Right lung (tissue), 2 donors: ENCODE measurements at regions not wholly inside any gene's neighbourhood (a gene's known extent, or its start where the extent isn't known, plus 50 kb on each side); places are given as distances from the start of the nearest gene placed in this dataset.
A peak's percentile ranks its signal among the peaks of the same experiment; 100 is the strongest.
"Not testable (repeated sequence)": the region's sequence is repeated elsewhere in the genome, so short reads cannot be mapped to it uniquely, and the experiment has no call there.

Experiments used
- DNase-seq, 2 donors: peaks; one replicate each; pipeline ENCODE4 v3.0.0-alpha.2; 2013

GRCh38 chr1:199522936-199523335 lies 504.6 kb upstream of the NR5A2 start:
- no peak for DNase-seq

- DNase-seq, result no peak
These were observed 498.2 kb upstream of the NR5A2 start for GRCh38 chr1:199529324-199529723.

GRCh38 chr1:199533361-199533760 lies 494.1 kb upstream of the NR5A2 start:
- not testable (repeated sequence) for DNase-seq

GRCh38 chr1:199545780-199546179 lies 481.7 kb upstream of the NR5A2 start:
- no peak for DNase-seq

GRCh38 chr1:199546323-199546722 lies 481.2 kb upstream of the NR5A2 start:
- no peak for DNase-seq

- no peak for DNase-seq
These were observed 478.1 kb upstream of the NR5A2 start for GRCh38 chr1:199549421-199549820.

GRCh38 chr1:199550199-199551065 lies 477.1 kb upstream of the NR5A2 start:
- peak in 1 of 2 donors; percentile 20 for DNase-seq

- peak; percentile 45 to 58 for DNase-seq
These were observed 475.4 kb upstream of the NR5A2 start for GRCh38 chr1:199551967-199552565.

- no peak for DNase-seq
These were observed 474.4 kb upstream of the NR5A2 start for GRCh38 chr1:199553104-199553503.

- DNase-seq, result no peak
These were observed 466.2 kb upstream of the NR5A2 start for GRCh38 chr1:199561334-199561733.

GRCh38 chr1:199573047-199573446 lies 454.5 kb upstream of the NR5A2 start:
- no peak for DNase-seq

GRCh38 chr1:199574950-199575349 lies 452.6 kb upstream of the NR5A2 start:
- no peak for DNase-seq

GRCh38 chr1:199580300-199580699 lies 447.2 kb upstream of the NR5A2 start:
- DNase-seq, result no peak

GRCh38 chr1:199585392-199585791 lies 442.1 kb upstream of the NR5A2 start:
- DNase-seq, result no peak

- no peak for DNase-seq
These were observed 436.8 kb upstream of the NR5A2 start for GRCh38 chr1:199590708-199591107.

GRCh38 chr1:199591468-199591867 lies 436.0 kb upstream of the NR5A2 start:
- DNase-seq, result no peak

- no peak for DNase-seq
These were observed 434.0 kb upstream of the NR5A2 start for GRCh38 chr1:199593475-199593874.

- not testable (repeated sequence) for DNase-seq
These were observed 431.1 kb upstream of the NR5A2 start for GRCh38 chr1:199596448-199596847.

GRCh38 chr1:199597152-199597551 lies 430.4 kb upstream of the NR5A2 start:
- no peak for DNase-seq

- DNase-seq, result no peak
These were observed 419.1 kb upstream of the NR5A2 start for GRCh38 chr1:199608414-199608813.

GRCh38 chr1:199612976-199613774 lies 414.3 kb upstream of the NR5A2 start:
- no peak for DNase-seq

- no peak for DNase-seq
These were observed 410.6 kb upstream of the NR5A2 start for GRCh38 chr1:199616947-199617346.

- peak; percentile 2 to 3 for DNase-seq
These were observed 408.3 kb upstream of the NR5A2 start for GRCh38 chr1:199619223-199619622.
